MM.1S (cell line): ENCODE measurements at regions not wholly inside any gene's neighbourhood (a gene's known extent, or its start where the extent isn't known, plus 50 kb on each side); places are given as distances from the start of the nearest gene placed in this dataset.

ENCODE experiments used
- DNase-seq: peaks from one replicate; pipeline ENCODE4 v3.0.0-alpha.2; 2015
- H2AFZ ChIP-seq: fragments of 300-600 bp; sonication (generic); 2 replicates; pipeline ENCODE4 v1.6.0; 2016; ENCODE audit warnings: antibody characterized with exemption, low read length
- H3F3A ChIP-seq: fragments of 300-600 bp; sonication (generic); 2 replicates; pipeline ENCODE4 v1.6.1; 2016; ENCODE audit warnings: mild to moderate bottlenecking, antibody characterized with exemption, low read length, moderate library complexity, mixed read lengths; ENCODE audit not compliant: insufficient read depth
- H3K27ac ChIP-seq: fragments of 300-600 bp; sonication (generic); 2 replicates; pipeline ENCODE4 v1.5.1; 2016; ENCODE audit warnings: mild to moderate bottlenecking, low read length
- H3K27me3 ChIP-seq: fragments of 300-600 bp; sonication (generic); replicated peaks from 2 replicates; pipeline ENCODE4 v1.6.0; 2016; ENCODE audit warnings: low read length; ENCODE audit not compliant: insufficient read depth
- H3K36me3 ChIP-seq: fragments of 300-600 bp; sonication (generic); replicated peaks from 2 replicates; pipeline ENCODE4 v1.6.1; 2016; ENCODE audit warnings: mild to moderate bottlenecking, low read length, mixed read lengths; ENCODE audit not compliant: insufficient read depth
- H3K4me1 ChIP-seq: fragments of 300-600 bp; sonication (generic); 2 replicates; pipeline ENCODE4 v1.6.1; 2016; ENCODE audit warnings: low read length, mixed read lengths
- H3K4me2 ChIP-seq: fragments of 300-600 bp; sonication (generic); 2 replicates; pipeline ENCODE4 v1.6.0; 2016; ENCODE audit warnings: low read depth, low read length
- H3K4me3 ChIP-seq: fragments of 300-600 bp; sonication (generic); 2 replicates; pipeline ENCODE4 v1.5.1; 2016; ENCODE audit warnings: low read length, mixed read lengths
- H3K79me2 ChIP-seq: fragments of 300-600 bp; sonication (generic); 2 replicates; pipeline ENCODE4 v1.6.1; 2016; ENCODE audit warnings: mixed run types, low read length, mixed read lengths
- H3K9ac ChIP-seq: fragments of 300-600 bp; sonication (generic); 2 replicates; pipeline ENCODE4 v1.6.1; 2016; ENCODE audit warnings: low read length, mixed read lengths
- H3K9me2 ChIP-seq: fragments of 300-600 bp; sonication (generic); replicated peaks from 2 replicates; pipeline ENCODE4 v1.6.1; 2016; ENCODE audit warnings: mild to moderate bottlenecking, low read length, mixed read lengths; ENCODE audit not compliant: insufficient read depth
- H3K9me3 ChIP-seq: fragments of 300-600 bp; sonication (generic); replicated peaks from 2 replicates; pipeline ENCODE4 v1.6.1; 2016; ENCODE audit warnings: mild to moderate bottlenecking, low read length, mixed read lengths; ENCODE audit not compliant: insufficient read depth
- H4K20me1 ChIP-seq: fragments of 300-600 bp; sonication (generic); 2 replicates; pipeline ENCODE4 v1.6.1; 2016; ENCODE audit warnings: mild to moderate bottlenecking, low read length, moderate library complexity, mixed read lengths; ENCODE audit not compliant: insufficient read depth
- EZH2 ChIP-seq: fragments of 300-600 bp; sonication (generic); optimal IDR thresholded peaks from 2 replicates; pipeline ENCODE3; 2017; ENCODE audit warnings: low read depth, mild to moderate bottlenecking, antibody characterized with exemption, low read length, mixed read lengths
- EZH2phosphoT487 ChIP-seq: fragments of 300-600 bp; sonication (generic); IDR thresholded peaks from 2 replicates; pipeline ENCODE4 v1.6.1; 2018; ENCODE audit warnings: antibody characterized with exemption, low read length
- TF ChIP-seq, protein P1 (sequence below): fragments of 300-600 bp; sonication (generic); IDR thresholded peaks from 2 replicates; pipeline ENCODE4 v1.5.1; 2016; ENCODE audit warnings: antibody characterized with exemption, low read length, mixed read lengths

- no peaks in the 10 kb centered on the region for H3K79me2 ChIP-seq
- DNase-seq, result no peak
- no peak overlapping the region for H3K27ac ChIP-seq
- H4K20me1 ChIP-seq, result no peaks in the 10 kb centered on the region
- H2AFZ ChIP-seq, result no peak overlapping the region
- H3K4me3 ChIP-seq, result no peak overlapping the region
- no peaks in the 10 kb centered on the region for H3K9me2 ChIP-seq
- H3K9me3 ChIP-seq, result no peaks in the 10 kb centered on the region
- H3K36me3 ChIP-seq, result no peaks in the 10 kb centered on the region
- H3K4me1 ChIP-seq, result no peaks in the 10 kb centered on the region
- H3K4me2 ChIP-seq, result no peak overlapping the region
- no peaks in the 10 kb centered on the region for H3F3A ChIP-seq
- TF ChIP-seq, protein P1, sequence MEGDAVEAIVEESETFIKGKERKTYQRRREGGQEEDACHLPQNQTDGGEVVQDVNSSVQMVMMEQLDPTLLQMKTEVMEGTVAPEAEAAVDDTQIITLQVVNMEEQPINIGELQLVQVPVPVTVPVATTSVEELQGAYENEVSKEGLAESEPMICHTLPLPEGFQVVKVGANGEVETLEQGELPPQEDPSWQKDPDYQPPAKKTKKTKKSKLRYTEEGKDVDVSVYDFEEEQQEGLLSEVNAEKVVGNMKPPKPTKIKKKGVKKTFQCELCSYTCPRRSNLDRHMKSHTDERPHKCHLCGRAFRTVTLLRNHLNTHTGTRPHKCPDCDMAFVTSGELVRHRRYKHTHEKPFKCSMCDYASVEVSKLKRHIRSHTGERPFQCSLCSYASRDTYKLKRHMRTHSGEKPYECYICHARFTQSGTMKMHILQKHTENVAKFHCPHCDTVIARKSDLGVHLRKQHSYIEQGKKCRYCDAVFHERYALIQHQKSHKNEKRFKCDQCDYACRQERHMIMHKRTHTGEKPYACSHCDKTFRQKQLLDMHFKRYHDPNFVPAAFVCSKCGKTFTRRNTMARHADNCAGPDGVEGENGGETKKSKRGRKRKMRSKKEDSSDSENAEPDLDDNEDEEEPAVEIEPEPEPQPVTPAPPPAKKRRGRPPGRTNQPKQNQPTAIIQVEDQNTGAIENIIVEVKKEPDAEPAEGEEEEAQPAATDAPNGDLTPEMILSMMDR, result no peak
- TF ChIP-seq EZH2, result no peak
- TF ChIP-seq EZH2phosphoT487, result no peak
- no peak overlapping the region for H3K9ac ChIP-seq
- no peaks in the 10 kb centered on the region for H3K27me3 ChIP-seq
These were observed 746.6 kb upstream of the NXPH2 start for GRCh38 chr2:139526781-139527180.

DNA sequence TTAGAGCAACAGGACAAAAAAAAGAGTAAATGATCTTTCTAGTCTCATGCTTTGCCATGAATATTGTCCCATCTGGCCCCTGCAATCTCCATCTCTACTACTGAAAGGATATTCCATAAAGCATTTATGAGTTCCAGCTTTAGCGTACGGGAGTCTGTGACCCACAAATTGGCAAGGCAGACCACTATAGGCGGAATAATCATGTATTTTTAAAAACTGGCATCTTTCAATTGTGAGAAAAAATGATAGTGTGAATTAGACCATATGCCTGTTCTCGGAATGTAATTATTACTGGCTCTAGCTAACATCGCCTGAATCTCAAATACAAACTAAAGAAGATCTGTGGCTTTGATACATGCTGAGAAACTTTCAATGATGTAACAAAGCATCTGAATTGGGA, 738.1 kb upstream of the NXPH2 start:
- no peaks in the 10 kb centered on the region for H3K9me3 ChIP-seq
- no peaks in the 10 kb centered on the region for H3K79me2 ChIP-seq
- no peaks in the 10 kb centered on the region for H3K4me1 ChIP-seq
- no peaks in the 10 kb centered on the region for H3K27me3 ChIP-seq
- no peaks in the 10 kb centered on the region for H3K36me3 ChIP-seq
- H3F3A ChIP-seq, result no peaks in the 10 kb centered on the region
- no peak overlapping the region for H3K27ac ChIP-seq
- no peaks in the 10 kb centered on the region for H3K9me2 ChIP-seq
- no peak overlapping the region for H2AFZ ChIP-seq
- H3K9ac ChIP-seq, result no peak overlapping the region
- TF ChIP-seq EZH2 (no peak), EZH2phosphoT487 (no peak)
- TF ChIP-seq, protein P1, result no peak
- H4K20me1 ChIP-seq, result no peaks in the 10 kb centered on the region
- DNase-seq, result no peak
- H3K4me2 ChIP-seq, result no peak overlapping the region
- no peak overlapping the region for H3K4me3 ChIP-seq

GRCh38 chr2:139514951-139515350, 734.8 kb upstream of the NXPH2 start:
- no peak for DNase-seq
- H3K79me2 ChIP-seq, result no peaks in the 10 kb centered on the region
- no peaks in the 10 kb centered on the region for H3F3A ChIP-seq
- H3K4me1 ChIP-seq, result no peaks in the 10 kb centered on the region
- TF ChIP-seq EZH2 (no peak), EZH2phosphoT487 (no peak)
- TF ChIP-seq, protein P1, result no peak
- H3K9me2 ChIP-seq, result no peaks in the 10 kb centered on the region
- no peaks in the 10 kb centered on the region for H3K9me3 ChIP-seq
- no peak overlapping the region for H3K9ac ChIP-seq
- H3K4me2 ChIP-seq, result no peak overlapping the region
- no peak overlapping the region for H2AFZ ChIP-seq
- no peak overlapping the region for H3K4me3 ChIP-seq
- no peaks in the 10 kb centered on the region for H4K20me1 ChIP-seq
- H3K27me3 ChIP-seq, result no peaks in the 10 kb centered on the region
- H3K36me3 ChIP-seq, result no peaks in the 10 kb centered on the region
- no peak overlapping the region for H3K27ac ChIP-seq

DNA sequence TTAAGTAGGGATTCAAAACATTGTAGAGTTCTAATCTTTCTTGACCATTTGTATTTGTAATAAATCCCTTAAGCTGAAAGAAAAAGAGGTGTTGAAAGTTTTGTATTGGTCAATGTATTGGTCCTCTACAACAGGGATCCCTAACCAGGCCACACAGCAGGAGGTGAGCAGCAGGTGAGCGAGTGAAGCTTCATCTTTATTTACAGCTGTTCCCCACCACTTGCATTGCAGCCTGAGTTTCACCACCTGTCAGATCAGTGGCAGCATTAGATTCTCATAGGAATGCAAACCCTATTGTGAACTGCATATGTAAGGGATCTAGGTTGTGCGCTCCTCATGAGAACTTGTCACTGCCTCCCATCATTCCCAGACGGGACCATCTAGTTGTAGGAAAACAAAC, 715.7 kb upstream of the NXPH2 start:
- H3K36me3 ChIP-seq, result no peaks in the 10 kb centered on the region
- no peak overlapping the region for H3K4me3 ChIP-seq
- no peaks in the 10 kb centered on the region for H3K9me3 ChIP-seq
- H4K20me1 ChIP-seq, result no peaks in the 10 kb centered on the region
- H3K4me1 ChIP-seq, result no peaks in the 10 kb centered on the region
- no peak overlapping the region for H3K9ac ChIP-seq
- H2AFZ ChIP-seq, result no peak overlapping the region
- H3K27ac ChIP-seq, result no peak overlapping the region
- DNase-seq, result no peak
- H3K4me2 ChIP-seq, result no peak overlapping the region
- TF ChIP-seq, protein P1, result no peak
- TF ChIP-seq EZH2 (no peak), EZH2phosphoT487 (no peak)
- H3K27me3 ChIP-seq, result no peaks in the 10 kb centered on the region
- no peaks in the 10 kb centered on the region for H3K79me2 ChIP-seq
- H3K9me2 ChIP-seq, result no peaks in the 10 kb centered on the region
- no peaks in the 10 kb centered on the region for H3F3A ChIP-seq
